ENCODE measurements at regions not wholly inside any gene's neighbourhood (a gene's known extent, or its start where the extent isn't known, plus 50 kb on each side); places are given as distances from the start of the nearest gene placed in this dataset.

DNA sequence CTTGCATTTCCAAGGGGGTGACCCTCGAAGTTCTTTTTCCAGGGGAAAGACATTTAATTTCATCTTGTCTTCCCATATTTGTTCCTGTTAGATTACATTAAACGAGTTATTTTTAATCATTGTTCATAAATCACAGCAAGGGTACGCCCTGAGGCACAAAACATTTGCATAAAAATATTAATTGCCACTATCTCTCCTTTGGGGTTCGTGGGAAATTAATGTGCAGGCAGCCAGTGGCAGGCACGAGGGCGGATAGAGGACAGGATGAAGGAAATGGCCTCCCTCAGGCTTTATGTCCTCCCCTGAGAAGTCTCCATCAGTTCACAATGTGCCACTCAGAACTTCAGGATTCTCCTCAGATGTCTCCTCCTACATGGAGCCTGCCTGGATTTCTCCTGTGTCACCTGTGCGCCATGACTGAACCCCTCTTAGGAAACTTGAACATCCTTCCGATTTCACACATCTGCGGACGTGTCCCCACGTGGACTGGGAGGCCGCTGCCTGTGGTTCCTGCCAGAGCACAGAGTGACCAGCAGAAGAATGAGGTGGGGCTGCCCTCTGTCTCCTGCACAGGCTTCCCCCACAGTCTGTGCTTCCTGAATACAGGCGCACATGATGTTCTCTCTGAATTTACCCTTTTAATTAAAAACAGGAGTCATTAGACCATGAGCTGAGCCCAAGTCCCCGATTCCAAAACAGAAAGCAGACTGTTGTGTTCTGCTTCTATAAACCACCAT lies 1085.9 kb downstream of the TBC1D22A start:
- no peak for TF ChIP-seq CTCF (tag by site-specific recombination; IDR thresholded peaks at IDR 0.05)
- TF ChIP-seq YY1 (tag by site-specific recombination; IDR thresholded peaks at IDR 0.05), result no peak
- TF ChIP-seq ZNF596 (tag by site-specific recombination; IDR thresholded peaks at IDR 0.05), result no peak
- TF ChIP-seq ZNF354C (tag by site-specific recombination; IDR thresholded peaks at IDR 0.05; ENCODE audit: borderline replicate concordance, low read depth), result no peak
- TF ChIP-seq ZSCAN30 (tag by site-specific recombination; IDR thresholded peaks at IDR 0.05), result no peak
- no peak for TF ChIP-seq ZNF639 (tag by site-specific recombination; IDR thresholded peaks at IDR 0.05)
